Coronary artery (tissue), 2 donors: ENCODE measurements at regions not wholly inside any gene's neighbourhood (a gene's known extent, or its start where the extent isn't known, plus 50 kb on each side); places are given as distances from the start of the nearest gene placed in this dataset.

Source experiments
- DNase-seq: peaks from one replicate; pipeline ENCODE4 v3.0.0-alpha.2; 2017; ENCODE audit warnings: low spot score
- H3K27ac ChIP-seq, 2 donors: fragments of 200-600 bp; sonication (generic); one replicate each; pipeline ENCODE4 v1.5.1; 2016 to 2019
- H3K4me3 ChIP-seq: fragments of 200-600 bp; sonication (generic); 2 replicates; pipeline ENCODE4 v1.5.1; 2016; ENCODE audit warnings: mild to moderate bottlenecking, moderate library complexity
- TF ChIP-seq, protein P1 (sequence below): fragments of 200-600 bp; sonication (generic); IDR thresholded peaks from one replicate; pipeline ENCODE4 v1.5.1; 2019; ENCODE audit warnings: antibody characterized with exemption

DNA sequence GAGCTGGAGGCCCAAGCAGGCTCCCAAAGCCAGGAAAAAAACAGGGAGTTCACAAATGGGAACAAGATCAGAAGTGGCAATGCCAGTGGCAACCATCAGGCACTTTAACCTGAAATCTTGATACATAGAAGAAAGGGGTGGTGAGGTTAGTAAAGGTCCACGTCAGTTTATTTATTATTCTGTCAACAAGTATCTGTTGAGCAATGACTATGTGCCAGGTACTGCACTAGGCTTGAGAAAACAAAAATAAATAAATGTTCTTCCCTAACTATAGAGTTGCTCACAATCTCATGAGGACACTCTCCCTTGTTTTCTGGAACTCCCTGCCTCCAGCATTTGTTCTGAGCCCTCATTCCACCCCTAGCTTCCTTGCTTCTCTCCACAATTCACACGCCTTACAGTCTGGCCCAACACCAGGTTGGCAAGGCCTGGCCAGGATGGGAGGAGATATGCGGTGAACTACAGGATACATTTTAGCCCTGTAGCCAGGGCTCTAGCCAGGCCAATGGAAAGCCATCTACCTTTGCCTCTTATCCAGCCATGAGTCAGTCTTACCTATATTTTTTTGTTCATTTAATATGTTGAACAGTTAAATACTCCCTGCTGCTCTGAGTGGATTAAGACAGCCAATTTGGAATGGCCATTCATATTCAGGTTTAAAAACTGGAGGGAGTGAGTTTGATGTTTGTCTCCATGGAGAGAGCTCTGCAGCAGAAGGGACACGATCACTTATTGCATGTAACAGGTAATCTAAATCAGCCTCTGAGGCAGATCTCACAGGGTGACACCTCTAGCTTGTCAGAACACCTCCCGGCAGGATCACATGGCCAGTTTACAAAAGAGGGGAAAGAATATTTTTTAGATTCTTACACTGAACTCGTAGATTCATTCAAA, 161.9 kb upstream of the ATP11B start:
- no peak for DNase-seq
- H3K27ac ChIP-seq: no peak overlapping the region
- no peak overlapping the region for H3K4me3 ChIP-seq
- TF ChIP-seq, protein P1, sequence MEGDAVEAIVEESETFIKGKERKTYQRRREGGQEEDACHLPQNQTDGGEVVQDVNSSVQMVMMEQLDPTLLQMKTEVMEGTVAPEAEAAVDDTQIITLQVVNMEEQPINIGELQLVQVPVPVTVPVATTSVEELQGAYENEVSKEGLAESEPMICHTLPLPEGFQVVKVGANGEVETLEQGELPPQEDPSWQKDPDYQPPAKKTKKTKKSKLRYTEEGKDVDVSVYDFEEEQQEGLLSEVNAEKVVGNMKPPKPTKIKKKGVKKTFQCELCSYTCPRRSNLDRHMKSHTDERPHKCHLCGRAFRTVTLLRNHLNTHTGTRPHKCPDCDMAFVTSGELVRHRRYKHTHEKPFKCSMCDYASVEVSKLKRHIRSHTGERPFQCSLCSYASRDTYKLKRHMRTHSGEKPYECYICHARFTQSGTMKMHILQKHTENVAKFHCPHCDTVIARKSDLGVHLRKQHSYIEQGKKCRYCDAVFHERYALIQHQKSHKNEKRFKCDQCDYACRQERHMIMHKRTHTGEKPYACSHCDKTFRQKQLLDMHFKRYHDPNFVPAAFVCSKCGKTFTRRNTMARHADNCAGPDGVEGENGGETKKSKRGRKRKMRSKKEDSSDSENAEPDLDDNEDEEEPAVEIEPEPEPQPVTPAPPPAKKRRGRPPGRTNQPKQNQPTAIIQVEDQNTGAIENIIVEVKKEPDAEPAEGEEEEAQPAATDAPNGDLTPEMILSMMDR: no peak

DNA sequence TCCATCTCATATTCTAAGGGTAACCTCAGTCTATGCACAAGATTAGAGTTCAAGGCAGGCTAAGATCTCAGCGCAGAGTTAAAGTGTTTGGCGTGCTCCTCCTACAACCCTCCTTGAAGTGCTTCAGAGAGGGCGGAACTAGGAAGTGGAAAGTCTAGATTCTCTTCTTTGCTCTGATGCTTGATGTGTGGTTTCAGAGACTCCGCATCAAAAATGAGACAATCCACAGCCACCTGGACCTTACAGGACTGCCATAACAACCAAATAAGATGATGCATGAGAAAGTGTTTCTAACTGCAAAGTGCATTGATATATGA, 161.3 kb upstream of the ATP11B start:
- Histone ChIP-seq H3K27ac (no peak overlapping the region), H3K4me3 (no peak overlapping the region)
- DNase-seq: no peak
- TF ChIP-seq, protein P1: no peak

GRCh38 chr3:182633186-182633585, 160.1 kb upstream of the ATP11B start:
- DNase-seq: no peak
- H3K4me3 ChIP-seq: no peak overlapping the region
- TF ChIP-seq, protein P1: no peak
- no peak overlapping the region for H3K27ac ChIP-seq

DNA sequence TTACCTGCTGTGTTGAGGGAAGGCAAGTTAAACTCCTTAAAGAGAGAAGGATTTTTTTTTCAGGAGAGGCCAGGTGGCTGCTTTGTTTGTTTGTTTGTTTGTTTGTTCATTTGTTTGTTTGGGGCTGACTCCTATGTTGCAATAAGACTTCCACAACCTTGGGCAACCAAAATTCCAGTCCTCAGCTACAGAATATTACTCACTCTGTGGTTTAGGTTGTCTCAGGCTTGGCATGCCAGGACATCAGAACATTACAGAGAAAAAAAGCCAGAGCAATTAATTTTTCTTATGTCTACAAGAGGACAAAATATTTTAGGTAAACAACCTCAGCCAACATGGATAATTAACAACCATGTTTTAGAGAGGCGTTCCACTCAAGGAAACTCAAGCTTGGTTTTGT, 156.7 kb upstream of the ATP11B start:
- Histone ChIP-seq H3K4me3 (no peak overlapping the region), H3K27ac (no peak overlapping the region)
- TF ChIP-seq, protein P1: no peak
- DNase-seq: no peak

- H3K27ac ChIP-seq: no peak overlapping the region
- H3K4me3 ChIP-seq: no peak overlapping the region
- TF ChIP-seq, protein P1: no peak
- no peak for DNase-seq
Measured at GRCh38 chr3:182637350-182638110, 155.8 kb upstream of the ATP11B start.

- no peak for DNase-seq
- TF ChIP-seq, protein P1: no peak
- Histone ChIP-seq H3K27ac (no peak overlapping the region), H3K4me3 (no peak overlapping the region)
Measured at GRCh38 chr3:182644013-182644412, 149.3 kb upstream of the ATP11B start.
